NCI-H345 (cell line): ENCODE measurements at regions not wholly inside any gene's neighbourhood (a gene's known extent, or its start where the extent isn't known, plus 50 kb on each side); places are given as distances from the start of the nearest gene placed in this dataset.
"Not testable (repeated sequence)": the region's sequence is repeated elsewhere in the genome, so short reads cannot be mapped to it uniquely, and the experiment has no call there.

Experiments used
- DNase-seq: peaks from one replicate; lab custom pipeline; 2025; lab: John Stamatoyannopoulos, UW

- DNase-seq: no peak
Observed at GRCh38 chr4:127309369-127310102, 323.2 kb upstream of the INTU start.

DNA sequence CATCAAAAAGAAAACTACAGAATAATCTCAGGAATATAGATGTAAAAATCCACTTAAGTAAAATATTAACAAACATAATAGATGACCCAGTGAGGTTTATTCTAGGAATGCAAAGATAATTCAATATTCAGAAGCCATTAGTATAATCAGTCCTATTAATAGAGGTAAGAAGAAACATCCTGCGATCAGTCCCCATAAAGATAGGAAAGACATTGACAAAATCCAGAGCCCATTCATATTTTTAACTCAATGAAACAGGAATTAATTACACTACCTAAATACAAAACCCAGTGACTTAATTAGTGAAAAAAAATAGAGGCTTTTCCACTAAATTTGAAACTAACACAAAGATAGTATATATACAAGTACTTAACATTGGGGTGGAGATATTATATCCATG, 321.4 kb upstream of the INTU start:
- DNase-seq: no peak

- no peak for DNase-seq
Observed at GRCh38 chr4:127311924-127312323, 320.8 kb upstream of the INTU start.

DNA sequence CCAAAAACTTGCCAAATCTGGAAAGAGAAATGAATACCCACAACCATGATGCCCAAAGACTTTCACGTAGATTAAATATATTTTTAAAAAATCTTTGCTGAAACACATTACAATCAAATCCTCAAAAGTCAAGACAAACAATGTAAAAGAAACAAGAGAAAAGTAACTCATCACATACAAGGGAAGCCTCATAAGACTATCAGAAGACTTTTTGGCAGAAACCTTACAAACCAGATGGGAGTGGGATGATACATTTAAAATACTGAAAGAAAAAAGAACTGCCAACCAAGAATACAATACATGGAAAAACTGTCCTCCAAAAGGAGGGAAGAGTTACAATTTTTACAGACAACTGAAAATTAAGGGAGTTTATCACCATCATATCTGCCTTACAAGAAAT, 319.0 kb upstream of the INTU start:
- no peak for DNase-seq

DNA sequence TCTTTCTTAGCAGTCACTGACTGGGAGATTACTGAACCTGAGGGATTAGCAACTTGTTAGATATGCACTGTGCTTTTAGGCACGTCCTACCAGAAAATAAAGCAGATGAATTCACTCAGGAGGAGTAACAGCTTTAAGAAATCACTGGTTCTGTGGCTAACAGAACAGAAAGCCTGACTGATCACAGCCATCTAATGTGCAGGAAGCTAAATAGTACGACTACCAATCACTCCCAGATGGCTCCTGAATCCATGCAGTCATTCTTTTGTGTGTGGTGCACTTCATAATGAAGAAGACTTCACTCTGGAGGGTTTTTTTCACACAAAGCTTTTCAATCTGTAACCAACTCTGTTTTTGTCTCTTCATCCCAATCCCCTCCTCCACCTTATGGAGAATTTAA, 305.3 kb upstream of the INTU start:
- no peak for DNase-seq

- DNase-seq: no peak
Observed at GRCh38 chr4:127335073-127335620, 297.6 kb upstream of the INTU start.

DNA sequence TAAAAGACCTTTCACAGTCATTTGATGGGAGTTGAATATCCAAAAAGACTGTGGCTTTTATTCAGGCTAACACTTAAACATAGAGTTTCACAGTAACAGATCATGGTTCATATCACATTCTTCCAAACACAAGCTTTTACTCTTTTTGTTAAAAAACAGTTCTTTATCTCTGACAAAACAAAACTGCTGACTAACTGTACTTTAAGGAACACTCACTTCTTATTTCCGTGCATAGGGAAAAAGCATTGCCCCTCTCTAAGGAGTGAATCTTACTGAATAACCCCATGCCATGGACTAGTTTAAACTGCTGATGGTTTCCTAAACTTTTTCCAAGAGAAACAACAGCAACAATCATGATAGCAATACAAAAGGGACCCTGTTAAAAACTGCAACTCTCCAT, 297.0 kb upstream of the INTU start:
- DNase-seq: no peak

- not testable (repeated sequence) for DNase-seq
Observed at GRCh38 chr4:127343123-127343522, 289.6 kb upstream of the INTU start.

DNA sequence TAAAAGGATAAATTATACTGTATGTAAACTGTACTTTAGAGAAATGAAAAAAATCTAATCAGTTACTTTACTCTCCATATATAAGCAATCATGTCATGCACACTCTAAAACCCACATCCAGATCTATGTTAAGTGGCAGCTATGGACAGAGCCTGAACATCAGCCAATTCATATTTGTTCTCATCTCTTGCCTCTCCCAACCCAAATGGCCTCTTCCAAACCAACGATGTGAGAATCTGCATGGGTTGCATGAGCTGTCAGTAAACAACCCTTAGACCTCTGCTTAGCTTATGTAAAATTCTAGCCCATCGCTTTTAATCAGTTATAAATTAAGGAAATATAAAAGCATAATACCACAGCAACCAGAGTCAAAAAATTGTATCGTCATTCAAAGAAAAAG, 288.7 kb upstream of the INTU start:
- no peak for DNase-seq

DNA sequence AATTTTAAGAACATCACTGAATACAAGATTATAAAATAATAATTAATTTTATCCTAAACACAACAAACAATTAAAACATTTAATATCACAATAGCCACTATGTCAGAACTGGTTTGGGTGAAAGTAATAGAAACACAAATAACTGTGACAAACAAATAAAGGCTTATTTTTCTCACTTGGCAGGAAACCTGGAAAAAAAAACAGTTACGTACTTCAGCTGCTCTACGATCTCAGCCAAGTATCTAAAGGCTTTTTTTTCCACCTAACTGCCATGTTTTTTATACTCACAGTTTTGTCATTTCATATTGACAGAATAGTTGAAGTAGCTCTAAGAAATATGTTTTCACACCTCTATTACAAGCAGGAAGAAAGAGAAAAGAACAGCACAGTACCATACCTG, 284.8 kb upstream of the INTU start:
- no peak for DNase-seq

DNA sequence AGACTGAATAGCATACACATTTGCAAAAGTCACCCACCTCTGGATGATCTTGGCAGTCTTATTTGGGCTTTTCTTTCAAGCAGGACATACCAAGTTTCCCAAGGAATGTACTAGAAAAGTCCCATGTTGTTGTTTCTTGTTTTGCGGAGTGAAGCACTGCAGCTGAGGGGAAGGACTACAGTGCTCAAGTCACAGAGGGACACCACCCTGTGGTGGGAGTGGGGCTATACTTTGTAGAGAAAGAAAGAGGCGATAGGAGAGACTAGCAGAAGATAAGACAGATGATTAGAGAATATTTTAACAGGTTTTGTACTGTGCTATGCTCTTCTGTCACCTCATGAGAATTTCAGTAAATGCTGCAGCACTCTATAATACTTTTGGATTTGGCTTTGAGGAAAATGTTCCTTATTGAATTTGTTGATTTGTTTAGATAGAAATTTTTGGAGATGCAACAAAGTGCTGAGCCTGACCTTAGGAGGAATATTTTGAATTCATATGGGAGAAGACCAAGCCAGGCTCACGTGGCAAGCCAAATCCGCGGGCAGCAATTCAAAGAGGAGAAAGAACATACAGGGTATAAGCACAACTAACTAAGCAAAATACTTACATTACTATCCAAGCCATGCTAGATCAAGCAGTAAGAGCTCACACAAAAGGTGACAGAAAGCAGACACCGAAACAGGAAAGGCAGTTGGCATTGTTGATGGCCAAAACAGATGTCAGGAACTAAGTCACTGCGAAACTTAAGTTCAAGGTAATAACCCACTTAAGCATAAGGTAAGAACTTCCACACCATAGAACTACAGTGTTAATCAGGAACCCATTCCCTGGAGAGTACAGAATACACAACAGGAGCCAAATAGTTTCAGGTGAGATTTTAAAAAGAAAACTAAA, 280.3 kb upstream of the INTU start:
- DNase-seq: no peak

- DNase-seq: no peak
Observed at GRCh38 chr4:127355743-127356142, 277.0 kb upstream of the INTU start.

GRCh38 chr4:127357765-127358164, 275.0 kb upstream of the INTU start:
- no peak for DNase-seq

DNA sequence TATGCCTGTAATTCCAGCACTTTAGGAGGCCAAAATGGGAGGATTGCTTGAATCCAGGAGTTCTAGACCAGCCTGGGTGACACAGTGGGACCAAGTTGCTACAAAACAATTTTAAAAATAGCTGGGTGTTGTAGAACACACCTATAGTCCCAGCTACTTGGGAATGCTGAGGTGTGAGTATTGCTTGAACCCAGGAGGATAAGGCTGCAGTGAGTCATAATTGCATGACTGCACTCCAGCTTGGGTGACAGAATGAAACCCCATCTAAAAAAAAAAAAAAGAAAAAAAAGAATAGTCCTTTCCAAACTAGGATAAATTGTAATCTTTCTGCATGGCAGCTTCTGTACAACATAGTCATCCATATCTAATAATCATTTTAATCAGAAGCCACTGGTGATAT, 270.1 kb upstream of the INTU start:
- DNase-seq: no peak

GRCh38 chr4:127364397-127364796, 268.4 kb upstream of the INTU start:
- no peak for DNase-seq

GRCh38 chr4:127364911-127365310, 267.8 kb upstream of the INTU start:
- DNase-seq: no peak

DNA sequence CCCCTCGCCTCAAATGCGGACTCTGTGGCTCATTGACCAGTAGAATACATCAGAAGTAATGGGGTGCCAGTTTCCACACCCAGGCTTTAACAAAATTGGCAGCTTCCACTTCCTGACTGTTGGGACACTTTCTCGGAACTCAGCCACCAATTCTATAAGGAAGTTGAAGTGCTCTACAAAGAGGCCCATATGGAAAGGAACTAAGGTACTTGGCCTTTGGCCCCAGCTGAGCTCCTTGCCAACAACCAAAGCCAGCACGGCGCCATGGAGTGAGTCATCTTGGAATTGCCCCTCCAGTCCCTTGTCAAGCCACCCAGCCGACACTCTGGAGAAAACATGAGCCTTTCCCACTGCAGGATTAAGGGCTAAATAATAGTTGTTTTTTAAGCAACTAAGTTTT, 262.2 kb upstream of the INTU start:
- no peak for DNase-seq

DNA sequence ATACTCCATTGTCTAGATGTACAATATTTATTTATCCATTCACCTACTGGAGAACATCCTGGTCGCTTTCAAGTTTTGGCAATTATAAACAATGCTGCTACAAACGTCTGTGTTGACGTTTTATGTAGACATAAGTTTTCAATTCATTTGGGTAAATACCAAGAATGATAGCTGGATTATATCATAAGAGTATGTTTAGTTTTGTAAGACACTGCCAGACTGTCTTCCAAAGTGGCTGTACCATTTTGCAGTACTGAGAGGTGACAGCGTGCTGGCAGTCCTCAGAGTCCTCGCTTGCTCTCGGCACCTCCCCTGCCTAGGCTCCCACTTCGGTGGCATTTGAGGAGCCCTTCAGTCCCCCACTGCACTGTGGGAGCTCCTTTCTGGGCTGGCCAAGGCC, 253.3 kb upstream of the INTU start:
- no peak for DNase-seq

DNA sequence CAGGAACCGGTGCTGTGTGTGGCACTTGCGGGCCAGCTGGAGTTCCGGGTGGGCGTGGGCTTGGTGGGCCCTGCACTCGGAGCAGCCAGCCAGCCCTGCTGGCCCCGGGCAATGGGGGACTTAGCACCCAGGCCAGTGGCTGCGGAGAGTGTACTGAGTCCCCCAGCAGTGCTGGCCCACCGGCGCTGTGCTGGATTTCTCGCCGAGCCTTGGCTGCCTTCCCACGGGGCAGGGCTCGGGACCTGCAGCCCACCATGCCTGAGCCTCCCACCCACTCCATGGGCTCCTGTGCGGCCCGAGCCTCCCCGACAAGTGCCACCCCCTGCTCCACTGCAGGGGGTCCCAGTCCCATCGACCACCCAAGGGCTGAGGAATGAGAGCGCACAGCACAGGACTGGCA, 252.8 kb upstream of the INTU start:
- not testable (repeated sequence) for DNase-seq

DNA sequence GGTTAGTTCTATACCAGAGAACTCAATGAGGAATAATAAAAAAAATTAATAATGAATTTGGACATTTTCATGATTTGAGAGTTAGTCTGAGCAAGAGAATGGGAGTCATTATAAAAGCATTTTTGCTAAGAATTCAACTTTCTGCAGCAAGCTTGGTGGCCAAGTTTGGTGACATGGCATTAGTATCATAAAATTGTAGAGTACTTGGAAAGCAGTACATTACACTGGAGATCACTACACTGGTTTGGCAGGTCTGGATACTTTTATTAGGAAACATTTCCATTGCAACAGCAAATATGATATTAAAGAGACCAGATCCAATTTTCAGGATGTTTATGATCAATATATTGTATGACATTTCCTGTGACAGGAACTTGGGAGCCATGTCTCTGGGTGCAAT, 249.1 kb upstream of the INTU start:
- DNase-seq: no peak

DNA sequence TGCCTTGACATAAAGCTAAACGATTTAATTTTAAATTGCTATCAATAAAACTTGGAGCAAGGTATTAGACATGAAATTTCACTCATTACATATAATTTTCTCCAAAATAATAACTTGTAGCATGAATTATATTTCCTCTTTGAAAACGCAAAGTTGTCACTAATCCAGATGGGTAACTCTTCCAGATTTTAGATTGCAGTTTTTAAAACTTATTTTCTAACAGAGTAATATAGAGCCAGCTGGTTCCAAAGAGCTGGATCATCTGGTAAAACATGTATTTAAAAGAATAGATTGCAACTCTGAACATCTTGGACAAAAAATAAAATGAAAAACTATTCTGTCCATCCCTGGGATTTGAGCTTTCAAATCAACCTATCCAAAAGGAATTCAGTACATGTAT, 238.2 kb upstream of the INTU start:
- no peak for DNase-seq

GRCh38 chr4:127400276-127400675, 232.5 kb upstream of the INTU start:
- no peak for DNase-seq

DNA sequence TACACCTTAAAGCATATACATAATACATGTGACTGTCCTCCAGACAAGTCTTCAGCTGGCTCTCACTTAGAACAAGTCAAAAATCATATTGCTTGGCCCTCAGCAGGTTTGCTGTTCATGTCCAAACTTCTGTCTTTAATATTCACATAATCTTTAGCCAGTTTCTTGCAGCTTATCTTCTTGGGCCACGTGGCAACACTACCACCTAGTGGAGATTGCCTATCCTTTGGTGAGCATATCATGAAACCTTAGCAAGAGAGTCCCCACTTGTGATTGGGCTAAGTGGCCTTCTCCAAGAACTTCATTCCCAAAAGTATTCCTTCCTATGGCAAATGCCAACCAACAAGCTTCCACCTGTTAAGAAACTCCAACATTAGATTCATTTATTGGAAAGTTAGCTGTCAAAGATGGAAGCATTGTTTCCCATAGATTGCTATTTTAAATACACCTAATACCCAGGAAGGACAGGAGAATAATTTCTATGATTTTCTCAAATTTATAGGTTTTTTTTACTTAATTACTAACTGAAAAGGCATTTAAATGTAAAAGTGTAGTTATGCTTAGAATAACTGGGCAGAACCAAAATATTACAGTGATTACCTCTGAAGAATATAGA, 231.9 kb upstream of the INTU start:
- peak; percentile 19 for DNase-seq
